Left lung (tissue), 4 donors: ENCODE measurements at regions not wholly inside any gene's neighbourhood (a gene's known extent, or its start where the extent isn't known, plus 50 kb on each side); places are given as distances from the start of the nearest gene placed in this dataset.

Source experiments
- ATAC-seq: fragments of 200-7000 bp; cut with Tn5 transposase; one replicate; pipeline ENCODE4 v1.9.1; 2020; ENCODE audit warnings: moderate library complexity
- DNase-seq, 4 donors: peaks; one replicate each; pipeline ENCODE4 v3.0.0-alpha.2; 2013 to 2020
- H3K27ac ChIP-seq, 2 donors: fragments of 200-600 bp; sonication (generic) in 1 of 2; one replicate each; pipeline versions ENCODE4 v1.5.0 to v1.8.0; 2020 to 2021
- H3K27me3 ChIP-seq, 2 donors: fragments of 200-600 bp; sonication (generic) in 1 of 2; one replicate each; pipeline versions ENCODE4 v1.5.0 to v1.8.0; 2020 to 2021
- H3K36me3 ChIP-seq, 2 donors: fragments of 200-600 bp; sonication (generic) in 1 of 2; one replicate each; pipeline versions ENCODE4 v1.5.0 to v1.8.0; 2020 to 2021
- H3K4me1 ChIP-seq, 2 donors: fragments of 200-600 bp; one replicate each; pipeline ENCODE4 v1.8.0; 2021
- H3K4me3 ChIP-seq, 2 donors: fragments of 200-600 bp; sonication (generic) in 1 of 2; one replicate each; pipeline versions ENCODE4 v1.5.0 to v1.8.0; 2020 to 2021; ENCODE audit warnings: mild to moderate bottlenecking in 1 of 2
- H3K9me3 ChIP-seq, 2 donors: fragments of 200-600 bp; sonication (generic) in 1 of 2; one replicate each; pipeline versions ENCODE4 v1.5.0 to v1.8.0; 2020 to 2021
- CTCF ChIP-seq, 2 donors: fragments of 200-600 bp; sonication (generic) in 1 of 2; IDR thresholded peaks; one replicate each; pipeline versions ENCODE4 v1.5.0 to v1.8.0; 2021; ENCODE audit warnings: antibody characterized with exemption in 2 of 2
- intact Hi-C, 2 donors: fragments of 100-400 bp; cut with DNase I; formaldehyde crosslinking; loops; one replicate each; pipeline versions ENCODE4 v1.11.2 to v1.14.2; 2022
- donor health status: DM: no; HTN: yes; CAD: no.
- donor health status: DM: no; HTN: no; CAD: no.

GRCh38 chr1:147089457-147089856 is 82.8 kb downstream of the PRKAB2 start:
- no peaks in the 10 kb centered on the region for H3K36me3 ChIP-seq
- ATAC-seq (no peak), DNase-seq (no peak)
- intact Hi-C loops = no loop called here
- H3K4me3 ChIP-seq = no peak overlapping the region
- TF ChIP-seq CTCF (IDR thresholded peaks at IDR 0.05) = no peak
- H3K27me3 ChIP-seq = peaks cover 0 to 18% of the 10 kb centered on the region in 2 donors
- no peak overlapping the region for H3K27ac ChIP-seq
- H3K4me1 ChIP-seq = peaks cover 5% of the 10 kb centered on the region in 2 donors
- H3K9me3 ChIP-seq = peaks cover 0 to 6% of the 10 kb centered on the region in 2 donors

- Histone ChIP-seq H3K4me1 (peaks cover 5 to 13% of the 10 kb centered on the region in 2 donors), H3K27ac (no peak overlapping the region), H3K9me3 (peaks cover 0 to 6% of the 10 kb centered on the region in 2 donors), H3K36me3 (no peaks in the 10 kb centered on the region), H3K27me3 (peaks cover 27 to 51% of the 10 kb centered on the region in 2 donors), H3K4me3 (no peak overlapping the region)
- TF ChIP-seq CTCF (IDR thresholded peaks at IDR 0.05) = no peak
- DNase-seq (no peak), ATAC-seq (no peak)
- intact Hi-C loops = no loop called here
Observed at GRCh38 chr1:147086129-147086528, 86.1 kb downstream of the PRKAB2 start.

GRCh38 chr1:147084273-147085096 is 87.8 kb downstream of the PRKAB2 start:
- no peaks in the 10 kb centered on the region for H3K36me3 ChIP-seq
- peaks cover 8 to 21% of the 10 kb centered on the region in 2 donors for H3K4me1 ChIP-seq
- peaks cover 44 to 68% of the 10 kb centered on the region in 2 donors for H3K27me3 ChIP-seq
- peak overlapping the region; percentile 57 to 66 for H3K27ac ChIP-seq
- H3K4me3 ChIP-seq = peak overlapping the region; percentile 23 to 41
- no peak for TF ChIP-seq CTCF (IDR thresholded peaks at IDR 0.05)
- ATAC-seq = peak; percentile 93
- intact Hi-C loops = no loop called here
- H3K9me3 ChIP-seq = peaks cover 0 to 6% of the 10 kb centered on the region in 2 donors
- peak; percentile 80 to 87 (median 83) for DNase-seq

GRCh38 chr1:147083919-147084272 is 88.4 kb downstream of the PRKAB2 start:
- H3K4me1 ChIP-seq = peaks cover 9 to 24% of the 10 kb centered on the region in 2 donors
- H3K36me3 ChIP-seq = no peaks in the 10 kb centered on the region
- TF ChIP-seq CTCF (IDR thresholded peaks at IDR 0.05) = no peak
- DNase-seq (no peak), ATAC-seq (no peak)
- H3K27me3 ChIP-seq = peaks cover 50 to 74% of the 10 kb centered on the region in 2 donors
- H3K4me3 ChIP-seq = peak overlapping the region; percentile 23 to 41
- H3K9me3 ChIP-seq = peaks cover 0 to 6% of the 10 kb centered on the region in 2 donors
- no peak overlapping the region for H3K27ac ChIP-seq
- intact Hi-C loops = no loop called here

GRCh38 chr1:147080671-147081394 is 91.4 kb downstream of the PRKAB2 start:
- no peak overlapping the region for H3K27ac ChIP-seq
- H3K9me3 ChIP-seq = no peaks in the 10 kb centered on the region
- DNase-seq = no peak
- intact Hi-C loops = no loop called here
- ATAC-seq = no peak
- no peak overlapping the region for H3K4me3 ChIP-seq
- H3K36me3 ChIP-seq = no peaks in the 10 kb centered on the region
- TF ChIP-seq CTCF (IDR thresholded peaks at IDR 0.05) = no peak
- peaks cover 69 to 100% of the 10 kb centered on the region in 2 donors for H3K27me3 ChIP-seq
- H3K4me1 ChIP-seq = peaks cover 9 to 24% of the 10 kb centered on the region in 2 donors
